ENCODE measurements at regions not wholly inside any gene's neighbourhood (a gene's known extent, or its start where the extent isn't known, plus 50 kb on each side); places are given as distances from the start of the nearest gene placed in this dataset.

- no peak overlapping the region for H3K27ac ChIP-seq
- H3K4me3 ChIP-seq: no peak overlapping the region
- no peak for TF ChIP-seq POLR2A (IDR thresholded peaks at IDR 0.05)
- TF ChIP-seq, protein P1, sequence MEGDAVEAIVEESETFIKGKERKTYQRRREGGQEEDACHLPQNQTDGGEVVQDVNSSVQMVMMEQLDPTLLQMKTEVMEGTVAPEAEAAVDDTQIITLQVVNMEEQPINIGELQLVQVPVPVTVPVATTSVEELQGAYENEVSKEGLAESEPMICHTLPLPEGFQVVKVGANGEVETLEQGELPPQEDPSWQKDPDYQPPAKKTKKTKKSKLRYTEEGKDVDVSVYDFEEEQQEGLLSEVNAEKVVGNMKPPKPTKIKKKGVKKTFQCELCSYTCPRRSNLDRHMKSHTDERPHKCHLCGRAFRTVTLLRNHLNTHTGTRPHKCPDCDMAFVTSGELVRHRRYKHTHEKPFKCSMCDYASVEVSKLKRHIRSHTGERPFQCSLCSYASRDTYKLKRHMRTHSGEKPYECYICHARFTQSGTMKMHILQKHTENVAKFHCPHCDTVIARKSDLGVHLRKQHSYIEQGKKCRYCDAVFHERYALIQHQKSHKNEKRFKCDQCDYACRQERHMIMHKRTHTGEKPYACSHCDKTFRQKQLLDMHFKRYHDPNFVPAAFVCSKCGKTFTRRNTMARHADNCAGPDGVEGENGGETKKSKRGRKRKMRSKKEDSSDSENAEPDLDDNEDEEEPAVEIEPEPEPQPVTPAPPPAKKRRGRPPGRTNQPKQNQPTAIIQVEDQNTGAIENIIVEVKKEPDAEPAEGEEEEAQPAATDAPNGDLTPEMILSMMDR (IDR thresholded peaks at IDR 0.05 in 8 of 11, conservative IDR thresholded peaks at IDR 0.05 in 3 of 11): no peak
- TF ChIP-seq POLR2AphosphoS5 (IDR thresholded peaks at IDR 0.05): no peak
- no peaks in the 10 kb centered on the region for H3K9me3 ChIP-seq
- H3K36me3 ChIP-seq: no peaks in the 10 kb centered on the region
- 84 to 87% (median 85%) methylated on average over 8 of the region's 8 CpGs for WGBS, 5 donors
- no peaks in the 10 kb centered on the region for H3K4me1 ChIP-seq
- H3K27me3 ChIP-seq (replicated peaks in 1 of 7): no peaks in the 10 kb centered on the region
- DNase-seq: no peak
- intact Hi-C loops (cut with DNase I; ENCODE audit: low total_unique reads): no loop called here
Measured at GRCh38 chr9:84482607-84483006, 142.0 kb upstream of the SLC28A3 start.

DNA sequence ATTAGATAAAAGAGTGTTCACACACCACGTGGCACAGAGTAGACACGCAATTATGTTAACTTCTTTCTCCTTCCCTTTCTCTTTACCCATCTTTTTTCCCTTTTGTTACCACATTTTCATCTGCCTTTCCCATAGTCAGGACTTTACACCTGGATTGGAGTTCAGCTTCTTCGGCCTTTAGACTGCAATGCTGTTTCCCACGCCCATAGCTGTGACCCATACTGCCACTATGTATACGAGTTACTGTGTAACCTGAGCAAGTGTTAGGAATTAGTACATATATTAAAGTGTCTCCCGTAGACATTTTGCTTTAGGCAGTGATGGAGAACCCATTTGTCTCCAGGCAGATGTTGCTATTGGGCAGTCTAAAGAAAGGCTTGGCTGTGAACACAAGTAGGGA, 143.6 kb upstream of the SLC28A3 start:
- Histone ChIP-seq H3K36me3 (no peaks in the 10 kb centered on the region), H3K9me3 (no peaks in the 10 kb centered on the region), H3K4me3 (no peak overlapping the region), H3K27me3 (replicated peaks in 1 of 7) (no peaks in the 10 kb centered on the region), H3K27ac (no peak overlapping the region), H3K4me1 (no peaks in the 10 kb centered on the region)
- no peak for TF ChIP-seq POLR2A (IDR thresholded peaks at IDR 0.05)
- TF ChIP-seq, protein P1 (IDR thresholded peaks at IDR 0.05 in 8 of 11, conservative IDR thresholded peaks at IDR 0.05 in 3 of 11): no peak
- no peak for TF ChIP-seq POLR2AphosphoS5 (IDR thresholded peaks at IDR 0.05)
- intact Hi-C loops (cut with DNase I; ENCODE audit: low total_unique reads): no loop called here
- 89 to 94% (median 90%) methylated on average over 6 of the region's 6 CpGs for WGBS, 5 donors
- no peak for DNase-seq

DNA sequence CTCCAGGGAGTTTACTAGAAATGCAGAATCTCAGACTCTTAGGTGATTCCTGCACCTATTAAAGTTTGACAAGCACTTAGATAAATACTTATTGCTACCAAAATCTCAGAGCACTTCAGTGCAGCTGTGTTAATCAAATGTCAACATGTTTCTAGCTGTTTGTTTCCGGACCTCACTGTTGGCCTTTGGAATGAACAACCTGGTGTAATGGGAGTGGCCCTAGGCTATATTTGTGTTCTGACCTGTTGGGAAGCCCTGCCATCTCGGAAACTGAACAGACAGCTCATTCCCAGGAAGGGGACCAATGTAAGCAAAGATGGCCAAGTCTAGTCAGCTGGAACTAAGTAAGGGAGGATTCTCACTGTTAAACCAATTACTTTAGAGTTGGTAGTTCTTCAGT, 145.0 kb upstream of the SLC28A3 start:
- Histone ChIP-seq H3K27me3 (replicated peaks in 1 of 7) (no peaks in the 10 kb centered on the region), H3K4me1 (no peaks in the 10 kb centered on the region), H3K27ac (no peak overlapping the region), H3K9me3 (no peaks in the 10 kb centered on the region), H3K4me3 (no peak overlapping the region), H3K36me3 (no peaks in the 10 kb centered on the region)
- TF ChIP-seq POLR2A (IDR thresholded peaks at IDR 0.05) (no peak), POLR2AphosphoS5 (IDR thresholded peaks at IDR 0.05) (no peak)
- TF ChIP-seq, protein P1 (IDR thresholded peaks at IDR 0.05 in 8 of 11, conservative IDR thresholded peaks at IDR 0.05 in 3 of 11): no peak
- intact Hi-C loops (cut with DNase I; ENCODE audit: low total_unique reads): no loop called here
- DNase-seq: no peak
- 81 to 91% (median 87%) methylated on average over 2 of the region's 2 CpGs for WGBS, 5 donors

DNA sequence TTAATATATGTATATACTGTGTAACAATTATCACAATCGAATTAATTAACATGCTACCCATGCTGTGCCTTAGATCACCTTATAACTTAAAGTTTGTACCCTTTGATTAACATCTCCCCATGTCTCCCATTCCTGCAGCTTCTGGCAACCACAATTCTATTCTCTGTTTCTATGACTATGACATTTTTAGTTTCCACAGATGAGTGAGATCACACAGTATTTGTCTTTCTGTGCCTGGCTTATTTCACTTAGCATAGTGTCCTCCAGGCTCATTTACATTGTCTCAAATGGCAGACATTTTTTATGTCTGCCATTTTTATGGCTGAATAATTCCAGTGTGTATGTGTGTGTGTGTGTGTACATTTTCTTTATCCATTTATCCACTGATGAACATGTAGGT, 146.1 kb upstream of the SLC28A3 start:
- intact Hi-C loops (cut with DNase I; ENCODE audit: low total_unique reads): no loop called here
- no peaks in the 10 kb centered on the region for H3K27me3 ChIP-seq (replicated peaks in 1 of 7)
- TF ChIP-seq POLR2AphosphoS5 (IDR thresholded peaks at IDR 0.05) (no peak), POLR2A (IDR thresholded peaks at IDR 0.05) (no peak)
- TF ChIP-seq, protein P1 (IDR thresholded peaks at IDR 0.05 in 8 of 11, conservative IDR thresholded peaks at IDR 0.05 in 3 of 11): no peak
- 72 to 90% (median 80%) methylated on average over 1 of the region's 1 CpG for WGBS, 5 donors
- no peak overlapping the region for H3K27ac ChIP-seq
- no peak for DNase-seq
- H3K36me3 ChIP-seq: no peaks in the 10 kb centered on the region
- no peaks in the 10 kb centered on the region for H3K9me3 ChIP-seq
- H3K4me3 ChIP-seq: no peak overlapping the region
- H3K4me1 ChIP-seq: no peaks in the 10 kb centered on the region
